ENCODE measurements at regions not wholly inside any gene's neighbourhood (a gene's known extent, or its start where the extent isn't known, plus 50 kb on each side); places are given as distances from the start of the nearest gene placed in this dataset.
A peak's percentile ranks its signal among the peaks of the same experiment; 100 is the strongest.

DNA sequence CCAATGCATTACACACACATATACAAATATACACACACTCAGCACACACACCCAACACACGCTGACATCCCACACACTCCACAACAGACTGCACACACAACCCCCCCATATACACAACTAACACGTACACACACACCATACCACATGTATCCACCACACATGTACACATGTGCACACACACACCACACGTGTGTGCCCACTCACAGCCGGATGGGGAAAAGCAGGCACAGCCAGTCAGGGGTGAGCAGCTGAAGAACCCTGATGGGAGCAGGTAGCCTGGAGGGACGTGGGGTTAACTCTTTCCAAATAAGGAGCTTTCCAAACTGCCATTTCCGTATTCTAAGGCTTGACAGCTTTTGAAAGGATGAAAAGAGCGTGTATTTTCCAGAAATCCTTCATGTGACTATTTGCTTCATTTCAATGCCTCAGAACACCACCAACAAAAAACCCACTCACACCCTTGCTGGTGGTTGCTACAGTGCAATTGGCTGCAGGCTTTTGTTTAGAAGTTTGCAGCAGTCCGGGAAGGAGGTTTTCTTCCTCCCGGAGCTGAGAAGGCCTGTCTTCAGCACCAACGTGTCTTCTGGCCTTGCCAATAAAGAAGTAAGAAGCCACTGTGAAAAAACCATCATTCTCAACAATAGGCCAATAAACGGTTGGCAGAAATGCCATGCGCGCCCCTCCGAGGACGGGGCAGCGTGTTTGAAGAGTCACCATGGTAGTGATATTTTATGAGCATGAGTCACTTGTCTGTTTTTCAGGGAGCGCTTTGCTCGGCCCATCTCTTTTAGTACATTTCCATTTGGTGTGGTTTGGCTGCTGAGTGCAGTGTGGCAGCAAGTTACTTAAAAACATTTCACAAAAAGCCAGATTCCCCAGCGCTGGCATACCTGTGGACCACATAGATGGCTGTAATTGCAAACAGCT, 131.3 kb upstream of the GMDS start:
- TF ChIP-seq, protein P1, sequence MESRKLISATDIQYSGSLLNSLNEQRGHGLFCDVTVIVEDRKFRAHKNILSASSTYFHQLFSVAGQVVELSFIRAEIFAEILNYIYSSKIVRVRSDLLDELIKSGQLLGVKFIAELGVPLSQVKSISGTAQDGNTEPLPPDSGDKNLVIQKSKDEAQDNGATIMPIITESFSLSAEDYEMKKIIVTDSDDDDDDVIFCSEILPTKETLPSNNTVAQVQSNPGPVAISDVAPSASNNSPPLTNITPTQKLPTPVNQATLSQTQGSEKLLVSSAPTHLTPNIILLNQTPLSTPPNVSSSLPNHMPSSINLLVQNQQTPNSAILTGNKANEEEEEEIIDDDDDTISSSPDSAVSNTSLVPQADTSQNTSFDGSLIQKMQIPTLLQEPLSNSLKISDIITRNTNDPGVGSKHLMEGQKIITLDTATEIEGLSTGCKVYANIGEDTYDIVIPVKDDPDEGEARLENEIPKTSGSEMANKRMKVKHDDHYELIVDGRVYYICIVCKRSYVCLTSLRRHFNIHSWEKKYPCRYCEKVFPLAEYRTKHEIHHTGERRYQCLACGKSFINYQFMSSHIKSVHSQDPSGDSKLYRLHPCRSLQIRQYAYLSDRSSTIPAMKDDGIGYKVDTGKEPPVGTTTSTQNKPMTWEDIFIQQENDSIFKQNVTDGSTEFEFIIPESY (IDR thresholded peaks at IDR 0.05; ENCODE audit: extremely low read depth, insufficient replicate concordance, low read length), result no peak
- no peak for TF ChIP-seq POLR2AphosphoS5 (IDR thresholded peaks at IDR 0.05; ENCODE audit: low read depth, low read length)
- TF ChIP-seq EZH2phosphoT487 (IDR thresholded peaks at IDR 0.05; ENCODE audit: borderline replicate concordance), result no peak
- TF ChIP-seq, protein P2, sequence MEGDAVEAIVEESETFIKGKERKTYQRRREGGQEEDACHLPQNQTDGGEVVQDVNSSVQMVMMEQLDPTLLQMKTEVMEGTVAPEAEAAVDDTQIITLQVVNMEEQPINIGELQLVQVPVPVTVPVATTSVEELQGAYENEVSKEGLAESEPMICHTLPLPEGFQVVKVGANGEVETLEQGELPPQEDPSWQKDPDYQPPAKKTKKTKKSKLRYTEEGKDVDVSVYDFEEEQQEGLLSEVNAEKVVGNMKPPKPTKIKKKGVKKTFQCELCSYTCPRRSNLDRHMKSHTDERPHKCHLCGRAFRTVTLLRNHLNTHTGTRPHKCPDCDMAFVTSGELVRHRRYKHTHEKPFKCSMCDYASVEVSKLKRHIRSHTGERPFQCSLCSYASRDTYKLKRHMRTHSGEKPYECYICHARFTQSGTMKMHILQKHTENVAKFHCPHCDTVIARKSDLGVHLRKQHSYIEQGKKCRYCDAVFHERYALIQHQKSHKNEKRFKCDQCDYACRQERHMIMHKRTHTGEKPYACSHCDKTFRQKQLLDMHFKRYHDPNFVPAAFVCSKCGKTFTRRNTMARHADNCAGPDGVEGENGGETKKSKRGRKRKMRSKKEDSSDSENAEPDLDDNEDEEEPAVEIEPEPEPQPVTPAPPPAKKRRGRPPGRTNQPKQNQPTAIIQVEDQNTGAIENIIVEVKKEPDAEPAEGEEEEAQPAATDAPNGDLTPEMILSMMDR (IDR thresholded peaks at IDR 0.05 in 2 of 3, conservative IDR thresholded peaks at IDR 0.05 in 1 of 3; ENCODE audit: borderline replicate concordance in 1 of 3, insufficient read depth in 1 of 3, low read depth in 2 of 3, low read length in 2 of 3), result no peak
- no peak for TF ChIP-seq RAD21 (IDR thresholded peaks at IDR 0.05; ENCODE audit: low read depth)
- TF ChIP-seq, protein P3, sequence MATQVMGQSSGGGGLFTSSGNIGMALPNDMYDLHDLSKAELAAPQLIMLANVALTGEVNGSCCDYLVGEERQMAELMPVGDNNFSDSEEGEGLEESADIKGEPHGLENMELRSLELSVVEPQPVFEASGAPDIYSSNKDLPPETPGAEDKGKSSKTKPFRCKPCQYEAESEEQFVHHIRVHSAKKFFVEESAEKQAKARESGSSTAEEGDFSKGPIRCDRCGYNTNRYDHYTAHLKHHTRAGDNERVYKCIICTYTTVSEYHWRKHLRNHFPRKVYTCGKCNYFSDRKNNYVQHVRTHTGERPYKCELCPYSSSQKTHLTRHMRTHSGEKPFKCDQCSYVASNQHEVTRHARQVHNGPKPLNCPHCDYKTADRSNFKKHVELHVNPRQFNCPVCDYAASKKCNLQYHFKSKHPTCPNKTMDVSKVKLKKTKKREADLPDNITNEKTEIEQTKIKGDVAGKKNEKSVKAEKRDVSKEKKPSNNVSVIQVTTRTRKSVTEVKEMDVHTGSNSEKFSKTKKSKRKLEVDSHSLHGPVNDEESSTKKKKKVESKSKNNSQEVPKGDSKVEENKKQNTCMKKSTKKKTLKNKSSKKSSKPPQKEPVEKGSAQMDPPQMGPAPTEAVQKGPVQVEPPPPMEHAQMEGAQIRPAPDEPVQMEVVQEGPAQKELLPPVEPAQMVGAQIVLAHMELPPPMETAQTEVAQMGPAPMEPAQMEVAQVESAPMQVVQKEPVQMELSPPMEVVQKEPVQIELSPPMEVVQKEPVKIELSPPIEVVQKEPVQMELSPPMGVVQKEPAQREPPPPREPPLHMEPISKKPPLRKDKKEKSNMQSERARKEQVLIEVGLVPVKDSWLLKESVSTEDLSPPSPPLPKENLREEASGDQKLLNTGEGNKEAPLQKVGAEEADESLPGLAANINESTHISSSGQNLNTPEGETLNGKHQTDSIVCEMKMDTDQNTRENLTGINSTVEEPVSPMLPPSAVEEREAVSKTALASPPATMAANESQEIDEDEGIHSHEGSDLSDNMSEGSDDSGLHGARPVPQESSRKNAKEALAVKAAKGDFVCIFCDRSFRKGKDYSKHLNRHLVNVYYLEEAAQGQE (IDR thresholded peaks at IDR 0.05; ENCODE audit: low read depth), result no peak
- TF ChIP-seq CEBPB (IDR thresholded peaks at IDR 0.05; ENCODE audit: low read depth), result 0 out of 2 replicates have a peak, but pooled peaks have one; percentile 30
- no peak for TF ChIP-seq TCF7L2 (IDR thresholded peaks at IDR 0.05; ENCODE audit: borderline replicate concordance, extremely low read depth, insufficient read depth, insufficient read length)
- TF ChIP-seq ELF1 (IDR thresholded peaks at IDR 0.05; ENCODE audit: borderline replicate concordance, low read depth), result no peak
- TF ChIP-seq POLR2A (IDR thresholded peaks at IDR 0.05; ENCODE audit: borderline replicate concordance, extremely low read depth, insufficient read depth, insufficient read length), result no peak
- TF ChIP-seq EZH2 (IDR thresholded peaks at IDR 0.05), result no peak

Data from HCT116 (cell line).